GM19395 (cell line): ENCODE measurements at regions not wholly inside any gene's neighbourhood (a gene's known extent, or its start where the extent isn't known, plus 50 kb on each side); places are given as distances from the start of the nearest gene placed in this dataset.

Experiments used
- ATAC-seq: cut with Tn5 transposase; IDR thresholded peaks from one replicate; pipeline ENCODE4 v1.9.1; 2021; ENCODE audit warnings: mild to moderate bottlenecking, moderate library complexity; ENCODE audit not compliant: unreplicated experiment

DNA sequence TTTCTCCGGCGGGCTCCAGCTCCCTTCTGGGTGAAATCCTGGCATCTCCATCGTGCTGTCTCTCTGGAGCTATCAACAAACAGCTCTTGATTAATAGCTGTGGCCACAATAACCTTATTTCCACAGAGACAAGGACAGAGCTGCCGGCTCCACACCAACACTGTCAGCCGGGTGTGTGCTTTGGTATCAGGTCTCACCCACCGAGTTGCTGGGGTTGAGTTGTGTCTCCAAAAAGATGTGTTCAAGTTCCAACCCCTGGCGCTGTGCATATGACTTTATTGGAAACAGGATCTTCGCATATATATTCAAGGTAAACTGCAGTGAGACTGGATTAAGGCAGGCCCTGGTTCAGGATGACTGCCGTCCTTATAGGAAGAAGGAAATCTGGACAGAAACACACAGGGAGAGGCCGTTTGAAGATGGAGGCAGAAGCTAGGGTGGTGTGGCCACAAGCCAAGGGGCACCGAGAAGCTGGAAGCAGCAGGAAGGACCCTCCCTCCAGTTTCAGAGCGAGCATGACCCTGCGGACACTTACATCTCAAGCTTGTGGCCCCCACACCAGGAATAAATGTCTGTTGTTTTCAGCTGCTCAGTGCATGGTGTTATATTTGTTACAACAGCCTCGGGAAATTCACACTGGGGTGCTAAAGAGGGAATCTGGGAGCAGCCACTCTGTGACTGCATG lies 88.4 kb upstream of the TMPRSS2 start:
- ATAC-seq, result no peak

DNA sequence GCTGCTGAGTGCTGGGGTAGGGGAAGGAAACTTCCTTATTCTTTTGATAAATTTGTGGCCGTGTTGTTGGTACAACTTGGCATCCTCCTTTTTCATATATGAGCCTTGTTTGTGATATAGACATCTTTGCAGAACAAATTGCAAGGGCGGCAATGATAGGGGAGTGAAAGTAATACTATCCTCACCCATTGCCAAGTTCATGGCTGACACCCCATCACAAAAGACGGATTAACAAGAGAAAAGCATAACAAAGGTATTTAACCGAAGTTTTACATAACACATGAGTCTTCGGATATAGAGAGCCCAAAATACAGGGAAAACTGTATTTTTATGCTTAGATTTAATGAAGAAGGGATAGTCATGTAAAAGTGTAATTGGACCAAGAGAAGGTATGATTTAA lies 86.3 kb upstream of the TMPRSS2 start:
- no peak for ATAC-seq

DNA sequence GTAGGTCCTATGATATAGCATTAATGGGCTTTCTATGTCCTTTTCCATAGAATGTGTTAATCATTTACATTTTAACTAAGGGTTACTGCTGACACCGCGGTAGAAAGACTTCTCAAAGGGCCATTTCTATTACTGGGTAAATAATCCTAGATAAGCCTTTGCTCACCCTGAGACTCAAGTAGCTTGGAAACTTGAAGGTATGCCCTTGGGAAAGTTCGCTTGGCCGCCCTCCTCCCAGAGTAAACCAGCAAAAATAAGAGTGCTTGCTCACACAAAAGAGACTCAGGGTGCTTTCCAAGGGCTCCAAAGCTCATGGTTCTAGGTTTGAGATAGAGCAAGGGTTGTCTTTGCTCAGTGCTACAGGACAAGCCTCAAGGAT lies 85.8 kb upstream of the TMPRSS2 start:
- no peak for ATAC-seq

DNA sequence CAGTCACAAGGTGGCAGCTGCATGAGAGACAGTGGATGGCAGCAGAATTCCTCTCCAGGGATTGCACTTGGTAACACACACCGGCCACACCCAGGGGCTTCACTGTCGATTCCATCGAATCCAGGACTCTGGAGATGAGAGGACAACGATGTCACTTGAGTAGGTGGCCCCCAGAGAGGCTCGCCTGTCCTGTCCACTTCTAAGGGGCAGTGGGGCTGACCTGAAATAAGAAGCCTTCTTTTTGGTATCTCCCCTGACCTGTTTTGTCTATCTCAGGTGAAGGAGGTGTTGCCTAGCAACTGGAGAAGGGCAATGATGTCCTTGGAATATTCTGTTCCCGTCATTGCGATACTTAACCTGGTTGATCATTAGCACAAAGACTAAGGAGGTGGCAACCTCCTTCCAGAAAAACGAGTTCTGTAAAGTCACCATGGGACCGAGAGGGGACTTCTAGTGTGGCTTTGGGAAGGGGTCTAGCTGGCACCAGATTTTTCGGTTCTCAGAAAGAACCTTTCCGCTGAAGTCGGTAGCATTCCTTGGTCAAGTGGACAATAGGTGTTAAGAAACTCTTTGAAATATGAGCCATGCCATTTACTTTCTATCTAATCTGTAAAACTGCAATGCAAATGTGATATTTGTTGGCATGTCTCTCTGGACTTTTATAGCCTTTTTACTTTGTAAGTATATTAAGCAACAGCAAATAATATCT lies 85.2 kb upstream of the TMPRSS2 start:
- no peak for ATAC-seq

DNA sequence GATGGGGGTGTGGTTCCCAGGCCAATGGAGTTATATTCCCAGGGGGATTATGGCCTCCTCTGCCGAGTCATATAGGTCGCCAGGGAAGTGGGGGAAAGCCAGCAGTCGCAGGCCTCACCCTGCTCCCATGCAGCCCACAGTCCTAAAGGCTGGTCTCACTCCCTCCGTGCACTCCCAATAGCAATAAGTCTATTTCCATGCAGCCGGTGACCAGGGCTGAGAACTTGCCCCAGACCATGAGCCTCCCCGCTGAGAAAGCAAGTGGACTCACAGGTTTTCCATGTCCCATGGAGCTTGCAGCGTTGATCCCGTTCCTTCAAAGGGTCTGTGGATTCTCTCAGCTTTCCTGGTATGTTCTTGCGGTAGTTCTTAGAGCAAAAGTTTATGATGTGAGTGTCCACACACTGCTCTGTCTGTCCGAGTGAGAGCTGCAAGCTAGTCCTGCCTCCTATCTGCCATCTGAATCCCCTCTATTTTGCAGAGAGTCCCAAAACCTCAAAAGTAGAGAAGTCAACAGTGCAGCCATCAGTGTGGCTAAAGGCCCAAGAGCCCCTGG lies 81.7 kb upstream of the TMPRSS2 start:
- ATAC-seq, result no peak

DNA sequence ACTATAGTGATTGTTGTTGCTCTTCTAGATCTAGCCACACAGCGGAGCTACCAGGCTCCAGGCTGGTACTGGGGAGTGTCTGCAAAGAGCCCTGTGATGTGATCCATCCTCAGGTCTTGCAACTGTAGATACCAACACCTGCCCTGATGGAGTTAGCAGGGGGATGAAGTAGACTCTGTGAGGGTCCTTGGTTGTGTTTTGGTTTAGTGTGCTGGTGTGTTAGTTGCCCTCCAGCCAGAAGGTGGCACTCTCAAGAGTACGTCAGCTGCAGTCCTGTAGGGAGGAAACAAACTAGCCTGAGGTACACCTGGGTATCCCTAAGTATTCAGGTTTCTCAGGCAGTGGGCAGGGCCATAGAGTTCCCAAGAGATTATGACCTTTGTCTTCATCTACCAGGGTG lies 81.2 kb upstream of the TMPRSS2 start:
- no peak for ATAC-seq

DNA sequence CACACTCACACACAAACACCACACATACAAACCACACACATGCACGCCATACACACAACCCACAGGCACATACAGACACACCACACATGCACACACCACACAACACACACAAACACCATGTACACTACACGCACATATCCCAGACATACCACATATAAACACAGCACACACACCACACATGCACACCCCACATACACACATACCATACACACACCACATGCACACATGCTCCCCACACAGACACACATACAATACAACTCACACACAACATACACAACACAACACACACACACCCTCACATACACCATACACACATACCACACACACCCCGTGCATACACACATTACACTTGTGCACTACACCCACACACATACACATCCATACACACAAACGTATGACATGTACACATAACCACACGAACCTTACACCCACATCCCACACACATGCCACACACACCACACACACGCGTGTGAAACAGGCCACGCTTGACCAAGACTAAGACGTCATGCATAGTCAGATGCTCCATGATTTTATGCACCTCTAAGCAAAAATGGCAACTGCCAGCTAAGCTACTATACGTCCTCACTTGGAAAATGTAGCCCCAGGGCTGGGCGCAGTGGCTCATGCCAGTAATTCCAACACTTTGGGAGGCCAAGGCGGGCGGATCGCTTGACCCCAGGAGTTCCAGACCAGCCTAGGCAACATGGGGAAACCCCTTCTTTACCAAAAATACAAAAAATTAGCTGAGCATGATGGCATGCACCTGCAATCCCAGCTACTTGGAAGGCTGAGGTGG lies 77.4 kb upstream of the TMPRSS2 start:
- ATAC-seq, result no peak

DNA sequence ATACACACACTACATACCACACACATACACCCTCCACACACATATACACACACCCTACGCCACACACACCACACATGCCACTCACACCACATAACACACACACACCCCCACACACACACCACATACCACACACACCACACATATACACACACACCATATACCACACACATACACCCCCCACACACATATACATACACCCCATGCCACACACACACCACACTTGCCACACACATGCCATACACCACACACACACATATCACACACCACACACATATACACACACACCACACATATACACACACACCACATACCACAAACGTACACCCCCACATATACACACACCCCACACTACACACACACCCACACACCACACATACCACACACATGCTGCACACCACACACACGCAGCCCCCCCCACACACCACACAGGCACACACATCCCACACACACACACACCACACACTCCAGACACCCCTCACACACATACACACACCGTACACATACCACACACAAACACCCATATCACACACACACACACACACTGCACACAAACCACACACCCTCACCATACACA lies 76.7 kb upstream of the TMPRSS2 start:
- ATAC-seq, result no peak

DNA sequence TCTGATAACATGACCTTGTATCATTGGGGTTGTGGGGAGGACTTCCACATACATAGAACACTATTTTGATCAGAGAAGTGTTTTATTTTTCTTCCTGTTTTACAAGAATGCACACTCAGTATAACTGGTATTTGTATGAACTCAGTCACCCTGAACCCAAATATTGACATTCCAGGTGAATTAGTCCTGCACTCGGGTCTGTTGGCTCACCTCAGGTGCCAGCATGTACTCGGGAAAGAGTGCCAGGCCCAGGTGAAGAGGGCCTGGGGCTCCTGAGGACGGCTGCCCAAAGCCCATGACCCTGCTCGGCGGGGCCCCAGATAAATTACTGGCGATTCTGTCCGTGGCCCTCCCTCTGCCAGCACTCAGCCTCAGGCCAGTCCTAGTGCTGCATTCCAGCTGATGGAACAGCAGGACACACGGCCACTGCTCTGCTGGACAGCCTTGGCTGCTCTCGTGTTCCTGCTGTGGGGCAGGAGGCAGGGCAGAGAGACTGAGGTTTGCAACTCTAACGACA lies 75.4 kb upstream of the TMPRSS2 start:
- ATAC-seq, result no peak

DNA sequence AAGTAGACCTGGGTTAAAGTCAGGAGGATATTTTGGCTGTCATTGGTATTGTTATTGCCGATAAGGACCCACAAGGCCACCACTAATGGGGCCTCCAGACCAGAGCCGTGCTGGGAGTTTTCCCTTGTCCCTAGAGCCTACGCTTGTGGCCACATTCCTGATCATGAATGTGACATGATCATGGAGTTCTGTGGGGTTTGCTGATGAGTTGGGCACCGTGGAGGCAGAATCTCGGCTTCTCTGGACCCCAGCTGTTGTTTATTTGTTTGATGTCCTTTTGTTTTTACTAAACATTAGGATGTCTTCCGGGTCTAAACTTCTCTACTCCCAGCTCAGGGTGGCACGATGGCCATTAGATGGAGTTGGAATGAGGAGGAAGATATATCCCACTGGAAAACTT lies 74.9 kb upstream of the TMPRSS2 start:
- no peak for ATAC-seq

DNA sequence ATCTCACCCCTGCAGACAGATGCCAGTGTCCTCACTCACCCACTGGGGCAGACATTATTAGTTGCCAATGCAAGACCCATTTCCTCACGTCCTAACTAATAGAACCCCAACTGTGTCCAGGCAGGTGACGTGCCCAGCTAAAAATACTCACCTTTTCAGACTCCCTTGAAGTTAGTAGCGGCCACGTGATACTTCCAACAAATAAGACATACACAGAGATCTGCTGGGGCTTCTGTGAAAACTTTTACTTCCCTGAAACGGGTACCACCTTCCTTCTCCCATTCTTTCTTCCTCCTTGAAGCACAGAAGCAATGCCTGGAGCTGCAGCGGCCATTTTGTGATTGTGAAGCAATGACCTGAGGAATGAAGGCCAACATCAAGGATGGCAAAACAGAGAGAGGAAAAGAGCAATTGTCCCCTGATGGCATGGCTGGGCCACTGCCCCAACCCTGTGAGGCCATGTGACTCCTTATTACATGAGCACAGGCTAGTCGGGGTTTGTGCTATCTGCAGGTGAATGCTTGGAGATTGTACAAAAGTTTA lies 74.4 kb upstream of the TMPRSS2 start:
- ATAC-seq, result no peak

DNA sequence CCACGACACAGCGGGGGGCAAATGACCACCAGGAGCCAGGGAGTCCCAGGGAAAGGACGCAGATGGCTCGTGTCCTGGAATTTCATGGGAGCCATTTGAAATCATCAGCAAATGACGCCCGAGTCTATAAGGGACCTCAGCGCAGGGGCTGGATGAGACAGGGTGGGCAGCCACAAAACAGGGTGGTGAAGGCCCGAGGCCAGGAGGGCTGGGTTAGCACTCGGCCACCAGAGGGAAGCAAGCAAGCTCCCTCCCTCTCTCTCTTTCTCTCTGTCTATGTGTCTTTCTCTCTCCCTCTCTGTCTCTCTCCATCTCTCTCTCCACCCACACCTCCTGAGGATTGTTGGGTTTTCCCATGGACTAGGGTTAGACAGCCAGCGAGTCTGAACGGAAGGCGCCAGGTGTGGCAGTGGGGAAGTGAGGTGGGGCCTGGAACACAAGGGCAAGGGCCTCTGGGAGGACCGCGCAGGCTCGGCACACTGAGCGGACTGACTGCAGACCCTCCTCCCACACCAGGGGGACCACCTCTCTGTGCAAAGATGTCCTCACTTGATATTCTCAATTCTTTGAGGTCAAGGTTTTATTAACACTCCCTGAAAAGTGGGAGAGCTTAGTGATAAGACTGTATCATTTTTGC lies 73.8 kb upstream of the TMPRSS2 start:
- ATAC-seq, result no peak

DNA sequence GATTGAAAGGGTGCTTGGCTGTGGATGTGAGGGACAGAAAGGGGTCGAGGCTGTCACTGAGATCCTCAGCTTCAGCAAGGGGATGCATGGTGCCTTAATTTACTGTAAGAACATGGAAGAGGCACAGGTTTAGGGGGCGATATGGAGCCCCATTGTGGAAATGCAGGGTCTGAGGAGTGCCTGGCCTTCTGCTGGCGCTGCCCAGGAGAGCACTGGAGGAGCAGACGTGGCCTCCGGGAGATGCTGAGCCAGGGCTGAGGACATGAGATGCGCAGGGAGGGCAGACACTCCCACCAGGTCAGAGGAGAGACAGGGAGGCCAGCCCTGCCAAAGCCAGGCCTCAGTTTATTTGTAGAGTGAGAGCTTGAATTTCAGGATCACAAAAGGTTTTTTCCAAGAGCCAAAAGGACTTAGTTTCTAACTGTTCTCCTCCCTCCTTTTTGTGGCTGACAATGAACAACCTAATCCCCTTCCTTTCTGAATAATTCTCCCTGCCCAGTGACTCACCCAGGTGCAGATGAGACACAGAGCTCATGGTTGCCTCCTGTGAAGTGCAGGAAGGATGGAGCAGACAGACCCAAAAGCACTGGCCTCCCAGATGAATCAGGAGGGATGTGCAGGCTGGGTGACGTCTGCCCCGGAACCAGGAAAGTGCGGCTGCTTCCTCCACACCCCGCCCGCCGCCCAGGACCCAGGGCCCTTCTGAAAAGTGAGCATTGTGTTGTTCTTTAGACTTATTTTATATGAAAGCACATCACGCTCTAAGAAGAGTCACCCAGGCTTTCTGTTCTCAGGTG lies 73.0 kb upstream of the TMPRSS2 start:
- no peak for ATAC-seq

DNA sequence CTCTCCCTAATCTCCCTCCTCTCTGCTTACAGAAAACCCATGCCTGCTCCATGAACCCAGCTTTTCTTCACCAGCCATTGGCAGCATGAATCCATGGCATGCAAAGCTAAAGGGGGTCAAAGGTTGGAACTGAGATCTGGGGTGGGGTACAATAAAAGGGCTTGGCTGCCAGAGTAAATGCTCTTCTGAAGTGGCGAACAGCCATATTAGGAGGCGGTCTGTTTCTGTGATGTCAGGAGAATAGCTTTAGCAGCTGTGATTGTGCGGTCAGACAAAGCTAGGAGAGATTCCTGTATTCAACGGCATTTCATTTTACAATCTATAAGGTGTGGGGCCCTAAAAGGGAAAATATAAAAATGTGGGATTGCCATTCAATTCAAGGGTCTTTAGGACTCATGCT lies 71.7 kb upstream of the TMPRSS2 start:
- ATAC-seq, result no peak

DNA sequence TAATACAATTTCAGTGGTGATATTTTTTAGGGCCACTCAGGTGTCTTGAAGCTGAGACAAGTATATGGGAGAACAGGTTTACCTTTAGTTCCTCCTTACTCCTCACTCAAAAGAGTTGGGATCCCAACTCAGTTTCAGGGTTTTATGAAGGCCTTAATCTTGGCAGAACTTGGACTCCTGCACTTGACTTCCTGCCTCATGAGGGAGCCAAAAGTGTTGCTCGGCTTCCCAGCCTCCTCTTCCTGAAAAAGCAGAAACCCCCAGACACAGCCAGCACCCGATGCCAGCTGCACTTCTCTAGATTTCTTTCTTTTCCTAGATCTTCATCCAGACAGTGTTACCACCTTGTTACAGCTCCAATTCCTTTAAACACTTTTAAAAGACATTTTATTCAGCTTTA lies 70.8 kb upstream of the TMPRSS2 start:
- ATAC-seq, result no peak

DNA sequence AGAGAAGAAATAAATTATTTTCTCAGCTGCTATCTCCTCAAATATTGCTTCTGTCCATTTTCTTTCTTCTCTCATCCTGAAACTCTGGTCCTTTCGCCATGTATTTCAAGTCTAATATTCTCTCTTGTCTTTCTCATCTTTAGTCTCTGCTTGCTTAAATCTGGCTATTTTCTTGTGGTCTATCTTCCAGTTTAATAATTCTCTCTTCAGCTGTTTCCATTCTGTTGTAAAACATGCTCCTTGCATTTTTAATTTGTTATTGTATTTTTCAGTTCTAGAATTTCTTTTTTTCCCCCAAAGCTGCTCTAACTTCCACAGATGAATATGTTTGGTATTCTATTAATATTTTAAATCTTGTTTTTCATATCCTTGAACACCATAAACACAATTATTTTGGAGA lies 70.1 kb upstream of the TMPRSS2 start:
- ATAC-seq, result no peak

DNA sequence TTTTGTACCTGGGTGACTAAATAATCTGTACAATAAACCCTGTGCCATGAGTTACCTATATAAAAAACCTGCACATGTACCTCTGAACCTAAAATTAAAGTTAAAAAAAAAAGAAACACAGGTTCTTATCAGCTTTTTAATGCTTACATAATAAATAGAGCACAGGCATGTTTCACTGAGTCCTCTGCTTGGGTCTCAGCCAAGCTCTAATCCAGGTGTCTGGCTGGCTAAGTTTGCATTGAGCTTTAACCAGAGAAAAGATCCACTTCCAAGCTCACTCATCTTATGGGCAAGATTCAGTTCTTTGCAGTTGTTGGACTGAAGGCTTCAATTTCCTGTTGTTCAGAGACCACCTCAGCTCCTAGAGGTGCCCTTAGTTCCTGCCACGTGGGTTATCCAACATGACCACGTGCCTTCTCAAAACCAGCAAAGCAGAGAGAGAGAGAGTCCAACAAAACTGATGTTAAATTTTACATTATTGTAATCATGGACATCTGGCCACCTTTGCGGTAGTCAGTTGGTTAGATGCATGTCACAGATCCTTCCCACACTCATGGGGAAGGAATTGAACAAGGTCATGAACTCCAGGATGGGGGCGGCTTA lies 68.2 kb upstream of the TMPRSS2 start:
- no peak for ATAC-seq

DNA sequence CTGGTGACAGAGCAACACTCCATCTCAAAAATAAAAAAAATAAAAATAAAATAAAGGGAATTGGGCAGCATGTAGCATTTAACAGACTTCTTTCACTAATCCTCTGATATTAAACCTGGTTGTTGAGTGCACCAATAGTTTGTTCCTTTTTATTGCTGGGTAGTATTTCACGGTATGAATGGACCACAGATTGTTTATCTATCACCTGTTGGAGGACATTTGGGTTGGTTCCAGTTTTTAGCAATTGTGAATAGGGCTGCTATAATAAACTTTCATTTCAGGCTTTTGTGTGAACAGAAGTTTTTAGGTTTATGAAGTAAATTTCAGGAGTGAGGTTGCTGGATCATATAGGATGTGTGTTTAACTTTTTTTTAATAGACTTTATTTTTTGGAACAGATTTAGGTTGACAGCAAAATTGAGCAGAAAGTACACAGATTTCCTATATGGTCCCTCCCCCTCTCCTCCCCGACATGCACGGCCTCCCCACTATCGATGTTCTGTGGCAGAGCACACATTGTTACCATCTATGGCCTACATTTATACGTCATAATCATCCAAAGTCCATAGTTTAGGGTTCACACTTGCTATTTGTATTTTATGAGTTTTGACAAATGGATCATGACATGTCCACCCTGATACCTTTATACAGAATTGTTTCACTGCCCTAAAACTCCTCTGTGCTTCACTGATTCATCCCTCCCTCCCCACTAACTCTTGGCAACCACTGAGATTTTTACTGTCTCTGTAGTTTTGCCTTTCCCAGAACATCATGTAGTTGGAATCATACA lies 66.1 kb upstream of the TMPRSS2 start:
- no peak for ATAC-seq
